ENCODE measurements at regions not wholly inside any gene's neighbourhood (a gene's known extent, or its start where the extent isn't known, plus 50 kb on each side); places are given as distances from the start of the nearest gene placed in this dataset.
"Not testable (repeated sequence)": the region's sequence is repeated elsewhere in the genome, so short reads cannot be mapped to it uniquely, and the experiment has no call there.

- POLR2A ChIA-PET; CTCF ChIA-PET; ATAC-seq (ENCODE audit: low read depth): not testable (repeated sequence)
Observed at GRCh38 chr7:91755121-91755520, 125.4 kb downstream of the MTERF1 start.

GRCh38 chr7:91759205-91759863 lies 121.2 kb downstream of the MTERF1 start:
- H3K4me2 ChIP-seq (replicated peaks; ENCODE audit: low read depth, low read length, poor library complexity, severe bottlenecking), result no peak overlapping the region
- POLR2A ChIA-PET, result no interaction called here
- intact Hi-C loops (cut with micrococcal nuclease), result no loop called here

More at GRCh38 chr7:91755121-91755520, 125.4 kb downstream of the MTERF1 start:
- H3K27me3 Mint-ChIP-seq; H3K79me2 ChIP-seq (ENCODE audit: control insufficient read depth, insufficient read depth, low read length); H3K9ac ChIP-seq (ENCODE audit: low read length); H3K4me3 Mint-ChIP-seq; H3K27ac ChIP-seq (ENCODE audit: low read length in 2 of 2); H4K20me1 ChIP-seq (ENCODE audit: control insufficient read depth, insufficient read depth, low read length, poor library complexity, severe bottlenecking); H3K27ac Mint-ChIP-seq; intact Hi-C loops (cut with micrococcal nuclease); H3K4me3 ChIP-seq (ENCODE audit: control extremely low read depth in 1 of 5, extremely low read depth in 1 of 5, insufficient read depth in 1 of 5, low read depth in 2 of 5, low read length in 4 of 5); H3K4me2 ChIP-seq (replicated peaks; ENCODE audit: low read depth, low read length, poor library complexity, severe bottlenecking); H2AFZ ChIP-seq (ENCODE audit: insufficient read depth, low read depth, low read length, poor library complexity, severe bottlenecking); H3K36me3 ChIP-seq (replicated peaks in 1 of 2; ENCODE audit: control extremely low read depth in 1 of 2, control insufficient read depth in 1 of 2, extremely low read depth in 1 of 2, insufficient read depth in 2 of 2, low read length in 1 of 2); H3K4me1 Mint-ChIP-seq; H3K27me3 ChIP-seq (replicated peaks in 1 of 4; ENCODE audit: control extremely low read depth in 1 of 4, control insufficient read depth in 3 of 4, insufficient read depth in 4 of 4, low read length in 3 of 4); DNase-seq; H3K4me1 ChIP-seq (ENCODE audit: control insufficient read depth in 2 of 2, insufficient read depth in 2 of 2, low read length in 2 of 2): not testable (repeated sequence)
- H3K9me3 ChIP-seq (ENCODE audit: control extremely low read depth in 1 of 3, control insufficient read depth in 2 of 3, insufficient read depth in 1 of 3, low read length in 2 of 3), result peaks cover 0 to 21% (median 0%) of the 10 kb centered on the region in 3 donors
- H3K9me3 Mint-ChIP-seq (ENCODE audit: insufficient read depth), result peaks cover 11% of the 10 kb centered on the region

More at GRCh38 chr7:91759205-91759863, 121.2 kb downstream of the MTERF1 start:
- no peak overlapping the region for H2AFZ ChIP-seq (ENCODE audit: insufficient read depth, low read depth, low read length, poor library complexity, severe bottlenecking)
- H3K27ac ChIP-seq (ENCODE audit: low read length in 2 of 2), result no peak overlapping the region
- TF ChIP-seq EZH2 (IDR thresholded peaks at IDR 0.05; ENCODE audit: borderline replicate concordance, insufficient read depth, low read depth, low read length, poor library complexity, severe bottlenecking) (no peak), CTCF (IDR thresholded peaks at IDR 0.05) (no peak)
- no peak overlapping the region for H3K4me3 ChIP-seq (ENCODE audit: control extremely low read depth in 1 of 5, extremely low read depth in 1 of 5, insufficient read depth in 1 of 5, low read depth in 2 of 5, low read length in 4 of 5)
- H3K9me3 Mint-ChIP-seq (ENCODE audit: insufficient read depth), result peaks cover 18% of the 10 kb centered on the region
- WGBS (ENCODE audit: insufficient coverage), result 77% methylated on average over 3 of the region's 4 CpGs
- H3K4me1 Mint-ChIP-seq, result no peaks in the 10 kb centered on the region
- H3K27ac Mint-ChIP-seq, result no peak overlapping the region
- no peaks in the 10 kb centered on the region for H3K79me2 ChIP-seq (ENCODE audit: control insufficient read depth, insufficient read depth, low read length)
- peaks cover 0 to 11% (median 0%) of the 10 kb centered on the region in 3 donors for H3K9me3 ChIP-seq (ENCODE audit: control extremely low read depth in 1 of 3, control insufficient read depth in 2 of 3, insufficient read depth in 1 of 3, low read length in 2 of 3)
- H3K36me3 ChIP-seq (replicated peaks in 1 of 2; ENCODE audit: control extremely low read depth in 1 of 2, control insufficient read depth in 1 of 2, extremely low read depth in 1 of 2, insufficient read depth in 2 of 2, low read length in 1 of 2), result no peaks in the 10 kb centered on the region
- ATAC-seq (ENCODE audit: low read depth), result no peak
- no peak for DNase-seq
- no peaks in the 10 kb centered on the region for H3K27me3 ChIP-seq (replicated peaks in 1 of 4; ENCODE audit: control extremely low read depth in 1 of 4, control insufficient read depth in 3 of 4, insufficient read depth in 4 of 4, low read length in 3 of 4)
- no peaks in the 10 kb centered on the region for H4K20me1 ChIP-seq (ENCODE audit: control insufficient read depth, insufficient read depth, low read length, poor library complexity, severe bottlenecking)
- no peaks in the 10 kb centered on the region for H3K4me1 ChIP-seq (ENCODE audit: control insufficient read depth in 2 of 2, insufficient read depth in 2 of 2, low read length in 2 of 2)
- no peaks in the 10 kb centered on the region for H3K27me3 Mint-ChIP-seq
- no peak overlapping the region for H3K4me3 Mint-ChIP-seq
- no peak overlapping the region for H3K9ac ChIP-seq (ENCODE audit: low read length)
- CTCF ChIA-PET, result no interaction called here
